BLaER1 treated with 17β-estradiol and CSF1 and Interleukin-3, amounts not matched to agents 10 nM and 100 nM (cell line): ENCODE measurements at regions not wholly inside any gene's neighbourhood (a gene's known extent, or its start where the extent isn't known, plus 50 kb on each side); places are given as distances from the start of the nearest gene placed in this dataset.

Source experiments
- H3K27ac ChIP-seq, 11 experiments: shearing (Covaris generic); formaldehyde crosslinking; 2 replicates each; pipeline ENCODE4 v1.8.1; 2022
- H3K27me3 ChIP-seq, 11 experiments: shearing (Covaris generic); formaldehyde crosslinking; 2 replicates each; pipeline ENCODE4 v1.8.1; 2022
- H3K36me3 ChIP-seq, 11 experiments: shearing (Covaris generic); formaldehyde crosslinking; 2 replicates each; pipeline ENCODE4 v1.8.1; 2022
- H3K4me1 ChIP-seq, 10 experiments: shearing (Covaris generic); formaldehyde crosslinking; 2 replicates each; pipeline ENCODE4 v1.8.1; 2022
- H3K4me2 ChIP-seq, 11 experiments: shearing (Covaris generic); formaldehyde crosslinking; 2 replicates each; pipeline ENCODE4 v1.8.1; 2022
- H3K4me3 ChIP-seq, 10 experiments: shearing (Covaris generic); formaldehyde crosslinking; 2 replicates each; pipeline ENCODE4 v1.8.1; 2022
- H3K9ac ChIP-seq, 11 experiments: shearing (Covaris generic); formaldehyde crosslinking; 2 replicates each; pipeline ENCODE4 v1.8.1; 2022
- H3K9me3 ChIP-seq, 11 experiments: shearing (Covaris generic); formaldehyde crosslinking; replicated peaks in 1 of 11; 2 replicates each; pipeline ENCODE4 v1.8.1; 2022
- H4K20me1 ChIP-seq, 11 experiments: shearing (Covaris generic); formaldehyde crosslinking; 2 replicates each; pipeline ENCODE4 v1.8.1; 2022
- Cebpa-rat ChIP-seq, 11 experiments: shearing (Covaris generic); IDR thresholded peaks; 2 replicates each; pipeline ENCODE4 v1.8.1; 2022

DNA sequence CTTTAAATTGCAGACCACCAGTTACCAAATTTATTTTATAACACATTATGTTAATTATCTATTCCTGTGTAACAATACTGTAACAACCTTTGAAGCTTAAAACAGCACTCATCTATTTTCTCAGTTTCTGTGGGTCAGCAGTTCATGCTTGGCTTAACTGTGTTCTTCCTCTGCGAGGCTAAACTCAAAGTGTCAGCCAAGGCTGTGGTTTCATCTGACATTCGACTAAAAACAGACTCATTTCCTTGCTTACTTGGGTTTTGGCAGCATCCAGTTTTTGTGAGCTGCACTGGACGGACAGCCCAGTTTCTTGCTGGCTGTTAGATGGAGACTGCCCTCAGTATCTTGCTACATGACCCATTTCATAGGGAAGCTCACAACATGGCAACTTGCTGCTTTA lies 247.3 kb upstream of the KCNH8 start:
- Histone ChIP-seq H3K4me2 (peak overlapping the region; percentile 57 to 92 (median 78)), H3K4me3 (peak overlapping the region in 2 of 10 experiments; percentile 40 to 44; a peak in 2 of 20 replicates), H4K20me1 (no peaks in the 10 kb centered on the region), H3K27ac (peak overlapping the region in 9 of 11 experiments; percentile 23 to 68 (median 57); a peak in 15 of 22 replicates), H3K9ac (peak overlapping the region in 6 of 11 experiments; percentile 34 to 70 (median 51); a peak in 10 of 22 replicates), H3K4me1 (peaks cover 17 to 56% (median 34%) of the 10 kb centered on the region in 10 experiments), H3K9me3 (no peaks in the 10 kb centered on the region), H3K36me3 (no peaks in the 10 kb centered on the region), H3K27me3 (no peaks in the 10 kb centered on the region)
- TF ChIP-seq Cebpa-rat (IDR thresholded peaks at IDR 0.05) = no peak

DNA sequence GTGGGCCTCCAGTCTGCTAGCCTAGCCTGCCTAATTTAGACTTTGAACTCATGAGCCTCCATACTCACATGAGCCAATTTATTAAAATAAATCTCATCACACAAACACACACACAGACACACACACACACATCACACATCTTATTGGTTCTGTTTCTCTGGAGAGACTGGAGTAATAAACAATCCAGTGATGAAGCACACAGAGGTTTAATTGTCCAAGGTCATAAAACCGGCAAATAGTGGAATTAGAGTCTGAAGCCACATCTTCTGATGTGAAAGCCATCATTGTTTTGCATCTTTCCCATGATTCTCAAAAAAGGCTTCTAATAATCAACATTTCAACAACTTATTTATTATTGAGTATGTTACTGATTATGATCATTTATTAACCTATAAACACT lies 249.4 kb upstream of the KCNH8 start:
- Histone ChIP-seq H3K4me3 (no peak overlapping the region), H3K27me3 (no peaks in the 10 kb centered on the region), H4K20me1 (no peaks in the 10 kb centered on the region), H3K9ac (no peak overlapping the region), H3K4me1 (peaks cover 17 to 56% (median 34%) of the 10 kb centered on the region in 10 experiments), H3K9me3 (no peaks in the 10 kb centered on the region), H3K4me2 (peak overlapping the region in 2 of 11 experiments; percentile 65 to 75; a peak in 2 of 22 replicates), H3K36me3 (no peaks in the 10 kb centered on the region), H3K27ac (no peak overlapping the region)
- no peak for TF ChIP-seq Cebpa-rat (IDR thresholded peaks at IDR 0.05)

DNA sequence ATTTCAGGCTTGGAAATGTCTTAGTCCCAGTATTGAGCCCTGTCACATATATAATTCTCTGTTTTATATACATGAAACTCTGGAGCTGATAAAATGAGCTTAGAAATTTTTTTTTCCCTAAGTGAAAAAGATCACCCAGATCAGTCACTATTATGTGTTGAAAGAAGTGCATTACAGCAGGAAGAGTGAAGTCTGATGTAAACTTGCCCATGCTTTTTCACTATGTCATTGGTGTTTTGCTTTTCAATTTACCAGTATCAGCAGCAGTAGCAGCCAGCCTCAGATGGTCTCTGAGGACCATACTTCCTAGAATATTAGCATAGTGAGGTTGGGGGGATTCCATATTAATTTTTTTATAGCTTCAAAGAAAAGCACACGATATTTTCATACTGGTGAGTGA lies 255.6 kb upstream of the KCNH8 start:
- Histone ChIP-seq H4K20me1 (no peaks in the 10 kb centered on the region), H3K27me3 (no peaks in the 10 kb centered on the region), H3K36me3 (no peaks in the 10 kb centered on the region), H3K27ac (no peak overlapping the region), H3K9me3 (no peaks in the 10 kb centered on the region), H3K4me1 (peaks cover 0 to 20% (median 5%) of the 10 kb centered on the region in 10 experiments; a peak in 9 of 20 replicates), H3K4me2 (peak overlapping the region in 5 of 11 experiments; percentile 2 to 38 (median 25); a peak in 7 of 22 replicates), H3K9ac (no peak overlapping the region), H3K4me3 (no peak overlapping the region)
- TF ChIP-seq Cebpa-rat (IDR thresholded peaks at IDR 0.05) = no peak

DNA sequence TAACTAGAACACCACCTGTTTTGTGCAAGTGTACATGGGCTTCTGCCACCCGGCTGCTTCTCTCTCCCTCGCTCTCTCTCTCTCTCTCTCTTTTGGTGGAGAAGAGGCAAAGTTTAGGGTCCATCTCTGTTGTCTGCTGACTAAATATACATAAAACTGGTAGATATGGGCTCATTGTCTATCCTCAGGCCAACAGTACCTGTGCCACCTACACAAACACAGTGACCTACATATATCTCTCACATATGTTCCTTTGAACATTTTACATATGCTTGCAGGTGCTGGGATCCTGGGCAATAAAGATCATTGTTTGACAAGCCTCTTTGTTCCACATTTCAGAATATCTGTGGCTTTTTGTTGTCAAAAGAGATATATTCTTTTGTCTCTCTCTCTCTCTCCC lies 256.3 kb upstream of the KCNH8 start:
- H3K36me3 ChIP-seq = no peaks in the 10 kb centered on the region
- no peak overlapping the region for H3K4me3 ChIP-seq
- TF ChIP-seq Cebpa-rat (IDR thresholded peaks at IDR 0.05) = no peak
- no peaks in the 10 kb centered on the region for H3K27me3 ChIP-seq
- H3K4me1 ChIP-seq = peaks cover 0 to 22% (median 5%) of the 10 kb centered on the region in 10 experiments; a peak in 10 of 20 replicates
- H3K9me3 ChIP-seq = no peaks in the 10 kb centered on the region
- H3K27ac ChIP-seq = no peak overlapping the region
- H4K20me1 ChIP-seq = no peaks in the 10 kb centered on the region
- H3K9ac ChIP-seq = no peak overlapping the region
- peak overlapping the region in 5 of 11 experiments; percentile 4 to 38 (median 31); a peak in 7 of 22 replicates for H3K4me2 ChIP-seq

DNA sequence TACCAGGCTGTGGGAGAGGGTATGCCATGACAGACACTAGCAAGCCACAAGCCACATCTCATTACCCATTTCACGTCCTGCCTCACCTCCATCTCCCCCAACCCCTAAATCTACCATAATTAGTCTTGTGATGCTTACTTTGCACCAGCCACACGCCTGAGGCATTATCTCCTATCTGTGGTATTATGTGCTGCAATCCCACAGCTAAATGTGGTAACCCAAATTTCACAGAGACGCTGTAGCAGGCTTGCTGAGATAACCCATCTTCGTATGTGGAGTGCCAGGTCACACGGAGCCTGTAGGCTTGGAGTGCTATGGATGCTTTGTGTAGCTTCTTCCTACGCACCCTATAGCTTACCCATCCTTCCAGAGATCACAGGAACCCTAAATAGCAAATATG lies 256.7 kb upstream of the KCNH8 start:
- Histone ChIP-seq H3K9ac (no peak overlapping the region), H3K4me1 (peaks cover 0 to 26% (median 7%) of the 10 kb centered on the region in 10 experiments; a peak in 11 of 20 replicates), H3K9me3 (no peaks in the 10 kb centered on the region), H3K27me3 (no peaks in the 10 kb centered on the region), H3K4me3 (no peak overlapping the region), H3K27ac (no peak overlapping the region), H3K36me3 (no peaks in the 10 kb centered on the region), H3K4me2 (peak overlapping the region in 4 of 11 experiments; percentile 4 to 38 (median 20); a peak in 5 of 22 replicates), H4K20me1 (no peaks in the 10 kb centered on the region)
- TF ChIP-seq Cebpa-rat (IDR thresholded peaks at IDR 0.05) = no peak

DNA sequence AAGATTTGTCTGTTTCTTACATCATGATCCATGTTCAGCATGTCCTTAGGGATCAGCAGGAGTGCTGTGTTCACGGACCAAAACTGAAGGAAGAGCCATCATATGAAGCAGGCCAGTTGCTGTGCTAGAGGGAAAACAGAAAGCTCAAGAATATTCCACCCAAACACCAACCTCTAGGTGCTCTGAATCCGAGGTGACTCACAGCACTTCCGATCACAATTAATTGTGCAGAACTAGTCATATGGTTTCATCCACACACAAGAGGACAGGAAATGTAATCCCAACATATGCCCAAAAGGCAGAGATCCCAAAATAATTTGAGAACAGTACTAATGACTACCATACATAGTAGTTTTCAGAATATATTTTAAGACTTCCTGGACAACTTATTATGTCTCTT lies 257.9 kb upstream of the KCNH8 start:
- no peaks in the 10 kb centered on the region for H4K20me1 ChIP-seq
- TF ChIP-seq Cebpa-rat (IDR thresholded peaks at IDR 0.05) = no peak
- no peak overlapping the region for H3K27ac ChIP-seq
- H3K36me3 ChIP-seq = no peaks in the 10 kb centered on the region
- no peak overlapping the region for H3K4me3 ChIP-seq
- H3K9me3 ChIP-seq = 0 out of 22 replicates have a peak, but pooled peaks cover 0 to 3% (median 0%) of the 10 kb centered on the region in 11 experiments
- H3K4me2 ChIP-seq = no peak overlapping the region
- peaks cover 0 to 38% (median 18%) of the 10 kb centered on the region in 10 experiments; a peak in 15 of 20 replicates for H3K4me1 ChIP-seq
- no peak overlapping the region for H3K9ac ChIP-seq
- no peaks in the 10 kb centered on the region for H3K27me3 ChIP-seq

DNA sequence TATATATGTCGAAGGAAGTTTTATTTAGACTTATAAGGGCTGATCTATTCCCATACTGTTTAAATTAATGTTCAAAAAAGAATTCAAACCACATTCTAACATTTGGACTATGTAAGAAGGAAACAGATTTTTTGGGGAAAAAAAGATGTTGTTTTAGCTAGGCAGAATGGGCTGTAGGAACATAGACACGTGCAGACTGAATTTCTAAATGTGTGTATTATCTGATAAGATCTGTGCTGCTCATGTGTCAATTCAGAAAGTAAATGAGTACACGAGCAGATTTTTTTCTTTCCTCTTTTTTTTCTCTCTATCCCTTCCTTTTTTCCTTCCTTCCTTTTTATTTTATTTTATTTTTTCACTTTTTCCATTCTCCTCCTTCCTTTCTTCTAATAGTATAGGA lies 259.5 kb upstream of the KCNH8 start:
- Histone ChIP-seq H3K27me3 (no peaks in the 10 kb centered on the region), H3K9me3 (0 out of 22 replicates have a peak, but pooled peaks cover 0 to 4% (median 0%) of the 10 kb centered on the region in 11 experiments), H3K4me2 (no peak overlapping the region), H3K9ac (no peak overlapping the region), H3K4me1 (peaks cover 0 to 42% (median 21%) of the 10 kb centered on the region in 10 experiments; a peak in 15 of 20 replicates), H3K36me3 (no peaks in the 10 kb centered on the region), H4K20me1 (no peaks in the 10 kb centered on the region), H3K4me3 (no peak overlapping the region), H3K27ac (no peak overlapping the region)
- TF ChIP-seq Cebpa-rat (IDR thresholded peaks at IDR 0.05) = no peak

DNA sequence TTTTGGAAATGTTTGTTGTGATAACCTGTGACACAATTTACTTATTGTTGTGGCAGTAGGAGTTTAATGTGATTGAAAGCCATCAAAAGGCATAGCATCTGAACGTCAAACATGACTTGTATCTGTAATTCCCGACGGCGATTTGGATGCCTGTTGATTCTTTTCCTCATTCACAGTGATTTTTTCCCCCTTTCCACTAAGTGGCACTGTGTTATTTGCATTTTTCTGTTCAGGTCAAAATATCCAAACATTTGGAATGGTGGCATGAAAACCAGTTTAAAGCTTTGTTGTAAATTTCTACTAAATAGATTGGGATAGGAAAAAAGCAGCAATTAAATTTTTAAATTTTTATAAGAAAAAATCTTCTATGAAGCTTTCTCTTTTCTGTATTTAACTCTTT lies 259.9 kb upstream of the KCNH8 start:
- Histone ChIP-seq H3K4me3 (no peak overlapping the region), H3K27ac (no peak overlapping the region), H3K4me1 (peaks cover 0 to 42% (median 21%) of the 10 kb centered on the region in 10 experiments; a peak in 15 of 20 replicates), H4K20me1 (no peaks in the 10 kb centered on the region), H3K27me3 (no peaks in the 10 kb centered on the region), H3K4me2 (no peak overlapping the region), H3K9me3 (0 out of 22 replicates have a peak, but pooled peaks cover 0 to 4% (median 0%) of the 10 kb centered on the region in 11 experiments), H3K9ac (no peak overlapping the region), H3K36me3 (no peaks in the 10 kb centered on the region)
- no peak for TF ChIP-seq Cebpa-rat (IDR thresholded peaks at IDR 0.05)

DNA sequence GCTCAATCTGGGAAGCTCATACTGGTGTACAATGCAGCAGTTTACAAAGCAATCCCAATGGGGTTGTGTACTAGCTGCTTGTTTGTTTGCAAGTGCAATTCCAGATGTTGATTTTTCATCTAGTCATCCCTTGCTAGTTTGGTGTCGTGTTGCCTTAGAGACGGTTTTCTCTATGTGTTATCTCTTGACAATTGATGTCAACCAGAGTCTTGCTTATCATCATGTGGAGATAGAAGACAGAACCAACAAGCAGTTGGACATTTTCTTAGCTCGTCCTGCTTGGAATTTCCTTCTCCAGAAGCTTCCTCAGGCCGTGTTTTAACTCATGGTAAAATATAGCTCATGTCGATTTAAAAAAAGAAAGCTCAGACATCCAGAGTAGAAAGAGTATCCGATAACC lies 262.0 kb upstream of the KCNH8 start:
- Histone ChIP-seq H3K27ac (no peak overlapping the region), H3K27me3 (no peaks in the 10 kb centered on the region), H3K36me3 (no peaks in the 10 kb centered on the region), H4K20me1 (no peaks in the 10 kb centered on the region), H3K4me3 (no peak overlapping the region), H3K4me1 (peaks cover 0 to 30% (median 15%) of the 10 kb centered on the region in 10 experiments; a peak in 15 of 20 replicates), H3K9me3 (peaks cover 0 to 6% (median 0%) of the 10 kb centered on the region in 11 experiments; a peak in 5 of 22 replicates), H3K9ac (no peak overlapping the region), H3K4me2 (peak overlapping the region in 9 of 11 experiments; percentile 45 to 84 (median 74); a peak in 15 of 22 replicates)
- TF ChIP-seq Cebpa-rat (IDR thresholded peaks at IDR 0.05) = no peak

DNA sequence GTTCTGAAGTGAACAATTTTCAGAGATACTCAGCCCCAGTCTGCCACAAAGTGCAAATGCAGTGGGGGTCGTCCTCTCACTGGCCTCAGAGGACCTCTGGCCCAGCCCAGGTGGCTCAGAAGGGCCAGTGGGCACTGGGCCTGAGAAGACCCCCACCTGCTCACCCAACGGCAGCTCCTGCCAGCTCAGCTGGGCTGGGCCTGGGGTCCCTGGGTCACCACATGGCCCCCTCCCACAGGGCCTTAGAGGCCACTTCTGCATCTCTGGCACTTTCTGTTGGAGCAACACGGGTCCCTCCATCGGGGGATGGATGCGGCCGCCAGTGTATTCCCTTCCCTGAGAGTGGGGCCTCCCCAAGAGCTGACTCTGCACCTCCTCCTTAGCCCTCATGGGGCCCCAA lies 262.7 kb upstream of the KCNH8 start:
- H4K20me1 ChIP-seq = no peaks in the 10 kb centered on the region
- peaks cover 0 to 11% (median 0%) of the 10 kb centered on the region in 11 experiments; a peak in 5 of 22 replicates for H3K9me3 ChIP-seq
- peak overlapping the region in 2 of 11 experiments; percentile 46 to 47; a peak in 2 of 22 replicates for H3K27ac ChIP-seq
- H3K4me2 ChIP-seq = peak overlapping the region in 10 of 11 experiments; percentile 41 to 84 (median 68); a peak in 19 of 22 replicates
- H3K9ac ChIP-seq = no peak overlapping the region
- peaks cover 0 to 30% (median 15%) of the 10 kb centered on the region in 10 experiments; a peak in 15 of 20 replicates for H3K4me1 ChIP-seq
- H3K27me3 ChIP-seq = no peaks in the 10 kb centered on the region
- H3K4me3 ChIP-seq = no peak overlapping the region
- no peak for TF ChIP-seq Cebpa-rat (IDR thresholded peaks at IDR 0.05)
- no peaks in the 10 kb centered on the region for H3K36me3 ChIP-seq
